T-helper 9 cell (primary cell): ENCODE measurements at regions not wholly inside any gene's neighbourhood (a gene's known extent, or its start where the extent isn't known, plus 50 kb on each side); places are given as distances from the start of the nearest gene placed in this dataset.

Experiments used
- DNase-seq: peaks from one replicate; pipeline ENCODE4 v3.0.0-alpha.2; 2020

DNA sequence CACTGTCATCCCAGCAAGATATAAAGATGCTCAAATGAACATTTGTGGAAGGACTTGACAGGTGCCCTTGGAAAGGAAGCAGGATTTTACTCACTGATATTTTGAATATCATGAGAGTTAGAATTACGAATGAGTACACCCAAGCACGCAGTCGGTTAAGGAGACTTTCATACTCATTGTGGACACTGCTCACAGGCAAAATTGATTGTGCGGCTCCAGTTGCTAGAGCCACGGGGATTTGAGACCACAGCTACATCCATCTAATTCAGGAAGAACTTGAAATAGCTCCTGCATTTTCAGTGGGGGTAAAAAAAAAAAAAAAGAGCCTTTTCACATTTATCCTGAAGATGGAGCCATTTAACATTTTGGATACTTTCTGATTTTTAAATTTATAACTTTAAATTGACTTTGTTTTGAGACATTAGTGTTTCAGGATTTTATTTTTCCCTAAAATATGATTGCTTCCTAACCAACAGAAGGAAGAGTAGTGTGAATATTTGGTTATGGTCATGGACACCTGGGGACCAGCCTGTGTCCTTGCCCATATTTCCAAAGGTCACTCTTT, 1080.1 kb upstream of the EEF2KMT start:
- DNase-seq, result no peak

DNA sequence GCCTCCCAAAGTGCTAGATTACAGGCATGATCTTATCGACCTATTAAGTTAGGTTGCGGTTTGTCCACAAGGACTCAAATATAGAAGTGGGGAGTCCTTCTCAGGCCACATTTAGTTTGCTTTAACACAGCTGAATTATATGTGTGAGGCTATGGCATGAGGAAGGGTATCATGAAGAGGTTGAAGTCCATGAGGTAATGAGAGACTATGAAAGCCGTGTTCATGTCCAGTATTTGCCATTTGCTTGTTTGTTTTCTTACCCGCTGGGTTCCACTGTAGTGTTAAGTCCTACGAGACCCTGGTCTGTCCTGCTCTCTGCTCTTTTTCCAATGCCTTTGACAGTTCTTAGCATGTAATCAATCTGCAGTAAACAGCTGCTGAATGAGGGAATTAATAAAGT, 1072.4 kb upstream of the EEF2KMT start:
- DNase-seq, result no peak

DNA sequence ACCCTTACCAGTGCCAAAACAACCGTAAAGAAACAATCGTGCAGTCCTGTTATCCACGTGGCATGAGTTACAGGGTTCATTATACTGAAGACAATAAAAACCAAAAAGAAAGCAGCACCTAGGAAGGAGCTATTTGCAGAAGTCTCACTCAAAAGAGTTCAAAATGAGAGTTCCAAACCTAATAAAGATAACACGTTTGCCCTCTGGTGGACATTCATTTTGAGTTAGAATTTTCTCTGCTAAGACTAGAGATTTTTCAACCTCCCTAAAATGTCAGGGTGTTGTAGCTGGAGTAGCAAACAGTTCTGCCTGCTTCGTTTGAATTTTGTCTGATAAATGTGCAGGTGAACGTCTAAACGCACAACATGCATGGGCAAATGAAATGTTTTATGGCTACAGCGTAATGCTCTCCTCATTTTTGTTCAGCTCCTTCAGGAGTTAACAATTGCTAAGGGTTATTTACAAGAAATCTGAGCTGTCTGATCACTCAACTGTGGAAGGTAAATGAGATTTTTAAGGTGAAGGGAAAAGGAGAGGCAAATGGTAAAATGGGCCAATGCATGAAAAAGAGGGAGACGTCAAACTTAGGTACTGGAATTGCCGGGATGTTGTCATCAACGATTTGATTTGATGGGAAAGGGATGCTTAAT, 1067.9 kb upstream of the EEF2KMT start:
- no peak for DNase-seq

DNA sequence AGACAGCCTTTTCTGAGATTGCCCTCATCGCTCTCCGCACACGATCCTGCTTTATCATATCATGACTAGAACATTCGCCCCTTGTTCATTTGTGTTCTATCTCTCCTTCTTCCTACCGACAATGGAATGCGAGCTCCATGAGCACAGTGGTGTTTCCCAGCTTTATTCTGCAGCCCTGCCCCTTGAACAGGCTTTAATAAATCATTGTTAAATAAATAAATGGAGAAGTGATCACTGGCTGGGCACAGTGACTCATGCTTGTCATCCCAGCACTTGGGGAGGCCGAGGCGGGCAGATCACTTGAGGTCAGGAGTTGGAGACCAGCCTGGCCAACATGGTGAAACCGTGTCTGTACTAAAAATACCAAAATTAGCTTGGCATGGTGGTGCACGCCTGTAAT, 1063.3 kb upstream of the EEF2KMT start:
- DNase-seq, result no peak

DNA sequence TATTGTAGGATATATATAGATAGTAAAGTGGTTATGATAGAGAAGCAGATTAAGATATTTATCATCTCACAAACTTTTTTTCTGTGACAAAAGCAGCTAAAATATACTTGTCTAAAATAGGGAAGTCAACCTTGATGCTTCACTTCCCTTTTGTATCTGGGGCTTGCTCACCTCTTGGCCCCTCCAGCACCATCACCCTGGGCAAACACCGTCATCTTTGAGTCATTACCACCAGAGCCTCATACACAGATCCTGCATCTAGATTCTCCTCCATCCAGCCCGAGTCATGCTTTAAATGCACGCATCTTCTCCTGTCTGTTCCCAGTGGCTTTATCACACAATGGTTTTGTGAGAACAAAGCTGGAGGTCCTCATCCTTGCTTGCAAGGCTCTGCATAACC, 1062.7 kb upstream of the EEF2KMT start:
- no peak for DNase-seq

DNA sequence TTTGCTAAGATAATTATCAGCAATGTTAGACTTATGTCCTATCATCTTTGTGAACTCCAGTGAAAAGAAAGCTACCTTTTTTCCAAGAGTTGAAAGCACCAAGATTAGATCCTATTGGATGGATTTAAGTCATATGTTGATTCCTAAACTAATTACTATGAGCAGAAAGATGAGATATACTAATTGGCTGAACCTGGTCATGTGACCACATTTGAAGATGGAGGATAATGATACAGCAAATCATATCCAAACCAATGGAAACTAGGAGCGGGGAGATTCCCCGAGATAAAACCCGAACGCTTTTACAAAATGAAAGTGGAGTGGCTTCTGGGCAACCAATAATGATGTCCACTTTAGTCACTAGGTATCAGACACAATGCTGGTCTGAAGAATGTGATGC, 1060.2 kb upstream of the EEF2KMT start:
- no peak for DNase-seq

DNA sequence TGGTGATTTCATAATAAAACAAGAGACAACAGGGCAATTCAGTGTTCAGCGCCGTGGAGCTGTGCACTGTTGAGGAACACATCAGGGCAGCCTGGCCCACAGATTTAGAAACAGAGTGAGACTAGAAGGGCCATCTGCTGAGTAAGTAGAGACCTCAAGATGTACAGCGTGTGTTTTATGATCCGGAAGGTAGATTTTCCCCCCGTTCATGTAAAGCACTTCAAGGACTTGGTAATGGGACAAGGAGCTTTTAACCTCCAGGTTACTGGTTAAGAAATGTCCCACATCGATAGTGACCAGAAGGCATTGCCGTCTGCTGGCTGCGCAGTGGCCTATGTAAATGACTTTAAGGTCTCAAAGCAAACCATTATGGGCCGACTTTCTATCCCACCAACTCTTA, 1057.7 kb upstream of the EEF2KMT start:
- no peak for DNase-seq

DNA sequence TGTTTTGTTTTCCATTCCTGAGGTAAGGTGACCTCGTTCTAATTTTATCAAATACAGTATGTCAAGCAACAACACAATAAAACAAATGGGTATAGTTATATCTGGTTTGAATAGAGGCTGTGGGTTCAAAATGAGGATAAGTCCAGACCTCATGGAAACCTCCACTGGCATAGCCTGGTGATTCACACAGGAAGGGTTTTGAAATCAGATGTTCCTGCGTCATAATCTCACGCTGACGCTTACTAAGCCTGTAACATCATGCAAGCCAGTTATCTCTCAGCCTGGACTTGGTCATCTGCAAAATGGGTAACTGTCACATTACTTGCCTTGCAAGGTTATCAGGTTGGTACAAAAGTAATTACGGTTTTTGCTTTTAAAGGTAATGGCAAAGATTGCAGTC, 1056.3 kb upstream of the EEF2KMT start:
- no peak for DNase-seq

DNA sequence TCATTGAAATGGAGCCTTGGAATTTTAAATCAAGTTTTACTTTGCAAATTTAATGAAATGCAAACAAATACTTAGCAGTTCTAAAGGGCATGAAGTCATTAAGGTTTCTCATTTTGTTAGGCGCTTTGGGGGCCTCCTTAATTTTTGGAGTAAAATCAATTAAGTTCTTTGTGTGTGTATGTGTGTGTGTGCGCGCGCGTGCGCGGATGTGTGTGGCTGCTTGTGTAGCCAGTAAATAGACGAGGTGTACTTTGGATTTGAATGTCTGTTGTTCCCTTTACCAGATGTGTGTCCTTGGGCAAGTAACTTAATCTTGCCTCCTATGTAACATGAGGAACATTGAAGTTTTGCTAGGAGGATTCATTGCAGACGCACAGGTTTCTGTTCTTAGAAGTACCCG, 1051.4 kb upstream of the EEF2KMT start:
- no peak for DNase-seq

DNA sequence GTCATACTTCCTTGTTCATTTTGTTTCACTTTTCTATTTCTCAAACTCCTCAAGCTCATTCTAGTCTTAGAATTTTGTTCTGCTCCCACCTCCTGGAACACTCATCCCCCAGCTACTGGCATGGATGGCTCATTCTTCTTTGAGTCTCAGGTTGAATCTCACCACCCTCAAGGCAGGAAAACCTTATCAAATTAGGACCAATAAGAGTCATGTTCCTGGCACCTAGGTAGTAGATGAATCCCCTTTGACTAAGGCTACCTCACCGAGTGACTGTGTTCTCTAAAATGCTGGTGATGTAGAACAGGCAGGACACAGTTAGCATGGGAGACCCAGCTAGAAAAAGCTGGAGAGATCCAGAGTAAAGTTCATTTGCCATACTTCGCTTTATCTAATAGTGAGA, 1050.8 kb upstream of the EEF2KMT start:
- no peak for DNase-seq

DNA sequence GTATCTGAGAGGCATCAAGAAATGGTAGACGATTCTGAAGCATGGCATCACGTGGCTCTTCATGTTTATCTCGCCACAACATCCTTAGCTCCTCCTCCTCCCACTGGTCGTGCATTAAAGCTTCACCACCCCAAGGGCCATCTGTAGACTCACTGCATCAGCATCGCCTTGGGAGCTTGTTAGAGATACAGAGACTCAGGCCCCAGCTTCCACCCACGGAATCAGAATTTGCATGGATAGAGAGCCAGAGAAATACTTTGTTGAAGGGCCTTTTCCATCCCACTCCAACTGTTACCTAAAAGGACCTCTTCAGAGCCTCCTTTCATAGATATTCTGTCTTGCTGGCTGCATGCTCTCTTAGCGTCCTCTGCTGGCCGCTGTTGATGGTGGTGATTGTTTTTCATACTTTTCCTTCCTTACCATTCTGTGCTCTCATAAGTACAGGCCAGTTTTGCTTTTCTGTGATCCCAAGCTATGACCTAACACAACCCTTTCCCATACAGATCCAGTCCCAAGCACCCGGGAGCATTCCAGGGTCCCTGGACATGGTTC, 1049.4 kb upstream of the EEF2KMT start:
- no peak for DNase-seq

DNA sequence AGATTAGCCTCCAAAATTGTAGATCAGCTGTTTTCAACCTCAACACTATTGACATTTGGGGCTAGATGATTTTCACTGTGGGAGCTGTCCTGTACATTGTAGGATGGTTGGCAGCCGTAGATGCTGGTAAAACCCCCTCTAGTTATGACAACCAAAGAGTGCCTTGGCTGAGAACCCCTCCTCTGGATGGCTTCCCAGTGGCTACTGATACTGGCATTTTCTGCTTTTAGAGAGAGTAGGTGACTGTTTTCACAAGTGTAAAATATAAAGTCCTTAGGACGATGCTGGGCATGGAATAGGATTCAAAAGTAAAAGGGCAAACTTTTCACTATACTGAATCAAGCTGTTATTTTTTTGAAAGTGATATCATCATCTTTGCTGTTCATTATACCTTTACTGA, 1048.8 kb upstream of the EEF2KMT start:
- DNase-seq, result no peak

DNA sequence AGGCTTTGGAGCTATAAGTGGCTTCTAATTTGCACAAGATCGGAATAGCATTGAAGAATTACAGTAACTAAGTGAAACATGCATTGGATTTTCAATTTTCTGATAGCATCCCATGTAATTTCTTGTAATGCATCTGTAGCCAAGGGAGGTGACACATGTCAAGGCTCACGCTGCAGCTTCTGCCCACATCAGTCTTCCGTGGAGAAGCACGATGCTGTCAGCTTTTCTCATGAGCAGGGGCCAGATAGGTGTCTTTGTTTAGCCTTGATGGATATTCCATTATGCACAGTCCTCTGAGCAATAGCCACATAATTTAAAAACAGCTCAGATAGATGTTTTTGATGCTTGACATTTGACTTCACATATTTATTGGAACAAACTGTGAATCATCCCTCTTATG, 1046.9 kb upstream of the EEF2KMT start:
- DNase-seq, result no peak

DNA sequence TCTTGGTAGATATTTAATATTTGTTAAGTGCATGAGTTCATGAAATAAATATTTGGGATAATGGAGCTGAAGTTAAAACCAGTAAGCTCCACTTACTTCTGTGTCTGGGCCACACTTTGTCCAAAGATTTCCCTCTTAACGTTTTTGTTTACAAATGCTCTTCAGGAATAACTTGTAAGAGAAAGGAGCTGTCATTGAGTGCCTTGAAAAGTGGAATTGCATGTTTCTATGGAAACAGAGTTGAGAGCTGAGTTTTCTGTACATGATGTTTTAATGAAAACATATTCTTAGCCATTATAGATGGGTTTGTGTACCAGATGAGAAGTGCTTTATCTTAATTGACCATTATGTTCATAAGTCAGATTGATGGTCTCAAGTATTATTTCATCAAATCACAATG, 1045.4 kb upstream of the EEF2KMT start:
- no peak for DNase-seq

DNA sequence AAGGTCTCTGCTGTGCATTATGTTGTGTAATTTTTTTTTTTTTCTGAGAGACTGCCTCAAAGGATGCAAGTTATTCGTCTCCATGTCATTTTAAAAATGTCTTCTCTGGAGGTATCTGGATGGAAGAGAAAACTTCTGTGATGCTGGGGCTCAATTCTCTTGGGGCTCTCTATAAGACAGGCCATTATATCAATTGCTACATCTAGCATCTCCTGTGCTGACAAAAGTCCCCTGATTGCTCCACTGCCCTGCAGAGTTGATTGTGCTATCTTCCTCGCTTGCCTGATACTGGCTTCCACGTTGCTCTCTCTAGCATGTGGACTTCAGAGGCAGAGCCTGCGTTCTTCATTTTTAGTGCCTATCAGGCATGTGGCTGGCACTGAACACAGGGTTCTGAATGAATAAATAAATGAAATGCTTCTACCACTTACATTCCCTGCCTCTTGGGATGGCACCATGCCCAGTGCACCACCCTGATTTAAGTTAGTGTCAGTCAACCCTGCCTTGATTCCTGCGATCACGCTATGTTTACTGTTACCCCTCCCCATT, 1035.5 kb upstream of the EEF2KMT start:
- DNase-seq, result no peak

DNA sequence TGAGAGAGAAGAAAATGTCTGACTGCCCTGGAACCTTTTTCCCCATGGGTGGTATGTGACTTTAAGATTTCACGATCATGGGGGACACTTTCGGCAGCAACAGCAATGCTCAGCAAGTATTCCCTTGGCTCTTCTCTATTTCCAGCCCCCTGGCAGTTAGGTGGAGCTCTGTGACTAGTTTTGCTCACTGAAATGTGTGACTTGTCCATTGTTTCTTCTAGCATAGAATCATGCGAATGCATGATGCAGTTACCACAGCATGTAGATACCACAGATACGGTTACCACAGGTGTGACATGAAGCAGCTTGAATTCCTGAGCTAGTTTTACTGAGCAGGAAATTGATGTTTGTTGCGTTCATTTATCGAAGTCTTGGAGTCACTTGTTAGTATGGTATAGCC, 1034.5 kb upstream of the EEF2KMT start:
- no peak for DNase-seq

DNA sequence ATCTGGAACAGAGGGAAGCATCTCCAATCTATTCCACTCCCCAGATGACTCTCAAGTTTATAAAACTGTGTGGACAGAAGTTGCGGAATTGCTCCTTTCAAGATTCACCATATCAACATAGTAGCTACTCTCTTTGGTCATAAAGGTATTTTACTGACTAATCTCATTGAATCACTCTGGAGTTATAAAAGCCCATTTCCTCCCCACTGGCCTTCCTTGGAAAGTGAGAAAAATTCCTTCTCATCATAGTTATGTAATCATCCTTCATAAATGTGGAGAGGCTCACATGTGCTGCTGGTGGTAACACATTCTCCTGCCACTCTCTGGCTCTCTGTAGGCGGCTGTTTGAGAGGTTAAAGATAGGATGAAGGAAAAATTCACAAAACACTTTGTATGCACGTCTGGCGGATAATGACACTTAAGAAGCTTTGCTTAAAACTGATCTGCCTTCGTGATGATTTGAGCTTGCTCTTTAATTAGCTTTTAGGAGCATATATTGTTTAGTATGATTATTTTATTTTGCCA, 1034.0 kb upstream of the EEF2KMT start:
- DNase-seq, result no peak

DNA sequence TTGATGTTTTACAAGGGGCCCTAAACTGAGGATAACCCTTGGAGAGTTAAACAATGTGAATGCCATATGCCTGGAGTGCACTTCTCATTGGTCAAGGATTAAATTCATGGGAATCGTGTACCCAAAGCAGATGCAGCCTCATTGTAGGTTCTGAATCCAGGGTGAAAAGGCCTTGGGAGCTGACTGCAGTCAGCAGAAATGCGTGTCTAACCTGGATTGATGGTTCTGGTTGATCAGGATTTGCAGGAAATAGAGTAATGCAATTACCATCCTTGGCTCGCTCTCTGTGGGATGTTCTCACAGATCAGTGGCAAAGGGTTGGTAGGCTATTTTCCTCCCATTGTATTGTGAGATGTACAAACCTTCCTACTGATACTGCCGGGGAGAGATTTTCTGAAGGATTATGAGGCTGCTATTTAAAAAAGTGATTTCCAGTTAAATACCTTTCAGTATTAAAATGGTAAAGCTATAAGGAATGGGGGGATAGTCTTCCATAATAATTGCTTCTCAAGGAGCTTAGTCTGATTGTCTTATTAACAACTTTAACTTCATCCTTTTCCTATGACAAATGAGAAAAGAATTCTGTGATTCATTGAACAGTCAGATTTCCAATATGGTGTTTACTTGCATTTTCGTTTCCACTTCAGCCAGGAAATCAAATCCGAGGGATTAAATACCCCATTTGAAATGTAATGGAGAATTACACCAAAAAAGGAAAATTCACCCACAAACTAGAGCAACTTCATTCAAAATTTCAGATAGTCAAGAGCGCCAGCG, 1028.1 kb upstream of the EEF2KMT start:
- no peak for DNase-seq

DNA sequence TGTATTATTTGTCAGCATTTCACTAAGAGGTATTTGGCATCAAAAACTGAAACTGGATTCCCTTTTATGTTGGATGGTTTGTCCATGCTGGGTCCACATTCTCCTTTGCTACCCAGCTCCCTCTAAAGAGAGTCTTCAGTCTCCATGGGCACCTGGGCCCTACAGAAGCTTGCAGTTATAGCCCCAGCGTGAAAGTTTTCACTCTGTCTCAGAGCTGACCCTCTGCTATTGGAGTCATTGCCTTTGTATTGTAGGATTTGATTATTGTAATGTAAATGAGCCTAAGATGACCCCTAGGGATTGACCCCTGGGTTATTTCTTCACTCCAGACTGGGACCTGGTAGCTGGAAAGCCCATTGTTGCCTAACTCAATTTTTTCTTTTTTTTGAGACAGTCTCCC, 1026.5 kb upstream of the EEF2KMT start:
- no peak for DNase-seq

DNA sequence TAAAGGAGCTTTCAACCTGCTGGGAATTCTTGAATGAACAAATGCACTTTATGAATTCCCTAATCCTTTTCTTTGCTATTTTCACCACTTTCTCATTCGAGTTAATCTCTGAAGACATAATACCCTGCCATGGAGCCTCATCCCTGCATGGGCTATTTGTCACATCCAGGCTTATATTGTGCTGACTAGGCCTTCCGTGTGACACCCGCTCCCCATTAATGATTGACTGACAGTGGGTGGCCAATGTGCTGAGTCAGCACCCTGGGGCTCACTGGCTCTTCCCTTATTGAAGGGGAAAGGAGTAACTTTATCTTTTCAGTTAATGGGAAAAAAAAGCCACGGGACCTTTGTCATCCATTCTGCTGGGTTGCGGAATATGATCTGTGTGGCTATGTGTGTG, 1024.8 kb upstream of the EEF2KMT start:
- no peak for DNase-seq

DNA sequence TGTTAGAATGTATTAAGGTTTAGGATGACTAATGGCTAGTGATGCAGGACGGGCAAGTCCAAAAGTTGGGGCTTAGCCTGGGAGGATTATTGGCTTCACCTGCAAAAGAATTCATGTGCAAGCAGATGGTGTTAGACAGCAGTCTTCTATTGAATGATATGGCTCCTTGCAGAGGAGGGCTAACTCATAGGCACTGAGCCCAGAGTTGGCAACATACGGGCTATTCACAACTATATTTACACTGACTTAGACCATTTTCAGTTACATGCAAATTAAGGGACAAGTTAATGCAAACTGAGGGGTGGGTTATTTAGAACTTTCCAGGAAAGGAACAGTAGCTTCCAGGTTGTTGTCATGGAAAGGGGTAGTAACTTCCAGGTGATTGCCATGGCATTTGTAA, 1017.1 kb upstream of the EEF2KMT start:
- no peak for DNase-seq

DNA sequence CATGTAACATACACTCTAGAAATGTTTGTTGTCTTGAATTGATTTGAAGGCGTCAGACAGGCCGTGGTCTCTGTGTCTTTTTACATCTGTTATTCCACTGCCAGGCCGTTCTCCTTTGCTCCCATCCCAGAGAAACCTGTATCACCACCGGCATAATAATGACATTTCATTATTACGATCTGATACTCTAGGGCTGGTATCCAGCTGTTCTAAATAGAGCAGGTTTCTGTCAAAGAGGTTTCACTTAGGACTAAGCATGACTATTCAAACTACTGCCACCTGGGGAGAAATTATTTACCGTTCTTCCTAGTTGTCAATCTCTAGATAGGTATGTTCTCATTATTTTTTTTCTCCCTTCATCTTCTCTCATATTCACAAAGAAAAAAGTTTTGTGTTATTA, 1016.2 kb upstream of the EEF2KMT start:
- no peak for DNase-seq

DNA sequence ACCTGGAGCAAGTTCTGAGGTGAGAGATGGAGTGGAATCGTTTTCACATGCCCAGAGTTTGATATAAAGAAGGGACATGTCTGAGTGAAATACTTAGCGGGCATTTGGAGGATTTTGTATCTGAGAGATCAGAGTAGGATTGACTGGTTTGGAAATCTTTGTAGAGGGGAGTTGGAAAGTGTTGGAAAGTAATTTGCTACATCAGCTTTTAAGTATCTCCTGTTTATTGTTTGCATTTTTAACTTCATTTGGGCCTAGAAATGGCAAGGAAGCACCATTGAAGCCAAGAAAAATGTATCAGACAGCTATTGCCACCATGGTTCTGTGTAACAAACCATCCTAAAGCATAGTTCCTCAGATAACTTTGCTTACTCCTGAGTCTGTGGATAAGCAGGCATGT, 1015.1 kb upstream of the EEF2KMT start:
- no peak for DNase-seq

DNA sequence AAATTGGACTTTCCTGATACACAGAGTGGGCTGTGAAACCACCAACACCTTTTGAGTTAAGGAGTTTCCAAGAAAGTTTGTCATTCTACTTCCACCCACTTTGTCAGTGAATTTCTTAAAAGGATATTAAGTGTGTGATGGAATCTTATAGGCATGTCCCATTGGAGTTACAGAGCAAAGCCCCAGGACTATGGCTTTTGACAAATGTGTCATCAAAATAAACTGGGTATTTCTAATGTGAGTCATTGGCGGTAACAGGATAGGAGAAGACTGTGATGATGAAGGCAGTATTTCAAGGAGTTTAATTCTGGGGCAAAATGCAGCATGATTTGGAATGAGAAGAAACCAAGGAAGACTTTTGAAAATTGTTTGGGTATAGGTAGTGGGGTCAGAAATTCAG, 1013.8 kb upstream of the EEF2KMT start:
- no peak for DNase-seq
